Mononuclear cell (primary cell): ENCODE measurements at regions not wholly inside any gene's neighbourhood (a gene's known extent, or its start where the extent isn't known, plus 50 kb on each side); places are given as distances from the start of the nearest gene placed in this dataset.
"Not testable (repeated sequence)": the region's sequence is repeated elsewhere in the genome, so short reads cannot be mapped to it uniquely, and the experiment has no call there.

Experiments used
- H3K27me3 ChIP-seq: 2 replicates; pipeline ENCODE4 v1.6.0; 2011; ENCODE audit warnings: low read length, control low read depth; ENCODE audit not compliant: insufficient read depth
- H3K4me1 ChIP-seq: 2 replicates; pipeline ENCODE4 v1.5.1; 2011; ENCODE audit warnings: mild to moderate bottlenecking, low read length, control low read depth; ENCODE audit not compliant: insufficient read depth
- H3K4me3 ChIP-seq: 2 replicates; pipeline ENCODE4 v1.5.1; 2011; ENCODE audit warnings: mild to moderate bottlenecking, low read length, moderate library complexity
- H3K9me3 ChIP-seq: 2 replicates; pipeline ENCODE4 v1.5.1; 2011; ENCODE audit warnings: low read depth, mild to moderate bottlenecking, control low read depth, low read length

GRCh38 chr13:73548449-73548848 lies 489.6 kb downstream of the KLF5 start:
- Histone ChIP-seq H3K4me3 (no peak overlapping the region), H3K9me3 (no peaks in the 10 kb centered on the region), H3K27me3 (no peaks in the 10 kb centered on the region), H3K4me1 (no peaks in the 10 kb centered on the region)

GRCh38 chr13:73547239-73547638 lies 488.4 kb downstream of the KLF5 start:
- no peak overlapping the region for H3K4me3 ChIP-seq
- no peaks in the 10 kb centered on the region for H3K9me3 ChIP-seq
- no peaks in the 10 kb centered on the region for H3K27me3 ChIP-seq
- H3K4me1 ChIP-seq, result no peaks in the 10 kb centered on the region

- no peaks in the 10 kb centered on the region for H3K4me1 ChIP-seq
- H3K27me3 ChIP-seq, result no peaks in the 10 kb centered on the region
These were observed 485.4 kb downstream of the KLF5 start for GRCh38 chr13:73544175-73544574.

GRCh38 chr13:73542446-73542845 lies 483.6 kb downstream of the KLF5 start:
- no peaks in the 10 kb centered on the region for H3K4me1 ChIP-seq
- no peaks in the 10 kb centered on the region for H3K9me3 ChIP-seq
- no peaks in the 10 kb centered on the region for H3K27me3 ChIP-seq
- H3K4me3 ChIP-seq, result no peak overlapping the region

More at GRCh38 chr13:73544175-73544574, 485.4 kb downstream of the KLF5 start:
- H3K9me3 ChIP-seq, result no peaks in the 10 kb centered on the region
- H3K4me3 ChIP-seq, result no peak overlapping the region

GRCh38 chr13:73536865-73537264 lies 478.1 kb downstream of the KLF5 start:
- no peaks in the 10 kb centered on the region for H3K9me3 ChIP-seq
- no peak overlapping the region for H3K4me3 ChIP-seq
- H3K27me3 ChIP-seq, result no peaks in the 10 kb centered on the region
- no peaks in the 10 kb centered on the region for H3K4me1 ChIP-seq

- Histone ChIP-seq H3K4me1 (no peaks in the 10 kb centered on the region), H3K27me3 (no peaks in the 10 kb centered on the region), H3K4me3 (no peak overlapping the region), H3K9me3 (no peaks in the 10 kb centered on the region)
These were observed 476.5 kb downstream of the KLF5 start for GRCh38 chr13:73535341-73535740.

GRCh38 chr13:73532987-73533510 lies 474.2 kb downstream of the KLF5 start:
- H3K27me3 ChIP-seq, result no peaks in the 10 kb centered on the region
- H3K4me3 ChIP-seq, result no peak overlapping the region
- no peaks in the 10 kb centered on the region for H3K4me1 ChIP-seq
- no peaks in the 10 kb centered on the region for H3K9me3 ChIP-seq

- H3K9me3 ChIP-seq, result no peaks in the 10 kb centered on the region
- H3K4me3 ChIP-seq, result no peak overlapping the region
- no peaks in the 10 kb centered on the region for H3K4me1 ChIP-seq
- H3K27me3 ChIP-seq, result no peaks in the 10 kb centered on the region
These were observed 473.8 kb downstream of the KLF5 start for GRCh38 chr13:73532582-73532981.

- no peaks in the 10 kb centered on the region for H3K9me3 ChIP-seq
These were observed 472.2 kb downstream of the KLF5 start for GRCh38 chr13:73531014-73531413.

GRCh38 chr13:73522937-73523336 lies 464.1 kb downstream of the KLF5 start:
- Histone ChIP-seq H3K9me3 (no peaks in the 10 kb centered on the region), H3K27me3 (no peaks in the 10 kb centered on the region), H3K4me3 (no peak overlapping the region), H3K4me1 (no peaks in the 10 kb centered on the region)

More at GRCh38 chr13:73531014-73531413, 472.2 kb downstream of the KLF5 start:
- H3K27me3 ChIP-seq, result no peaks in the 10 kb centered on the region
- no peak overlapping the region for H3K4me3 ChIP-seq
- H3K4me1 ChIP-seq, result no peaks in the 10 kb centered on the region

GRCh38 chr13:73521985-73522524 lies 463.2 kb downstream of the KLF5 start:
- Histone ChIP-seq H3K27me3 (no peaks in the 10 kb centered on the region), H3K9me3 (no peaks in the 10 kb centered on the region), H3K4me3 (no peak overlapping the region), H3K4me1 (no peaks in the 10 kb centered on the region)

- H3K9me3 ChIP-seq, result no peaks in the 10 kb centered on the region
- no peaks in the 10 kb centered on the region for H3K4me1 ChIP-seq
- no peaks in the 10 kb centered on the region for H3K27me3 ChIP-seq
- no peak overlapping the region for H3K4me3 ChIP-seq
These were observed 462.5 kb downstream of the KLF5 start for GRCh38 chr13:73521290-73521624.

- Histone ChIP-seq H3K4me3 (peak overlapping the region; percentile 14), H3K4me1 (no peaks in the 10 kb centered on the region), H3K9me3 (no peaks in the 10 kb centered on the region)
These were observed 461.9 kb downstream of the KLF5 start for GRCh38 chr13:73520566-73521289.

GRCh38 chr13:73520135-73520534 lies 461.3 kb downstream of the KLF5 start:
- not testable (repeated sequence) for H3K4me3 ChIP-seq, H3K4me1 ChIP-seq, H3K27me3 ChIP-seq, H3K9me3 ChIP-seq

More at GRCh38 chr13:73520566-73521289, 461.9 kb downstream of the KLF5 start:
- no peaks in the 10 kb centered on the region for H3K27me3 ChIP-seq

GRCh38 chr13:73519396-73520116 lies 460.8 kb downstream of the KLF5 start:
- H3K9me3 ChIP-seq, result no peaks in the 10 kb centered on the region
- H3K27me3 ChIP-seq, result no peaks in the 10 kb centered on the region
- H3K4me1 ChIP-seq, result no peaks in the 10 kb centered on the region
- no peak overlapping the region for H3K4me3 ChIP-seq
